ENCODE measurements at regions not wholly inside any gene's neighbourhood (a gene's known extent, or its start where the extent isn't known, plus 50 kb on each side); places are given as distances from the start of the nearest gene placed in this dataset.
"Not testable (repeated sequence)": the region's sequence is repeated elsewhere in the genome, so short reads cannot be mapped to it uniquely, and the experiment has no call there.

GRCh38 chr16:21529060-21529658 is 70.2 kb upstream of the METTL9 start:
- H3K27me3 ChIP-seq (ENCODE audit: control insufficient read depth in 2 of 2, insufficient read depth in 2 of 2, low read length in 2 of 2); H3K4me2 ChIP-seq (ENCODE audit: insufficient read depth, low read length); H3K9ac ChIP-seq (ENCODE audit: insufficient read depth in 1 of 2, low read depth in 2 of 2, low read length in 2 of 2); DNase-seq (ENCODE audit: extremely low read depth in 1 of 4, low spot score in 3 of 4); in situ Hi-C loops (cut with MboI); CTCF ChIA-PET (ENCODE audit: low intra/inter-chr PET ratio); H3K9me1 ChIP-seq (ENCODE audit: control insufficient read depth, insufficient read depth, low read length); H3K36me3 ChIP-seq (ENCODE audit: control insufficient read depth, insufficient read depth, low read length); H3K27ac ChIP-seq (ENCODE audit: extremely low read depth, low read depth, low read length); H3K4me3 ChIP-seq; H3K79me2 ChIP-seq (ENCODE audit: control insufficient read depth, insufficient read depth, low read length); POLR2A ChIA-PET; H2AFZ ChIP-seq (ENCODE audit: low read depth, low read length); FAIRE-seq; ATAC-seq; H4K20me1 ChIP-seq (replicated peaks; ENCODE audit: control insufficient read depth, insufficient read depth, low read length); intact Hi-C loops (cut with micrococcal nuclease); H3K9me3 ChIP-seq (replicated peaks; ENCODE audit: control insufficient read depth, insufficient read depth, low read depth, low read length); BruUV-seq (replicated peaks); TF ChIP-seq TEAD4 (CRISPR knock-in tag; IDR thresholded peaks at IDR 0.05; ENCODE audit: borderline replicate concordance): not testable (repeated sequence)
- H3K4me1 ChIP-seq (replicated peaks in 1 of 2; ENCODE audit: control insufficient read depth in 2 of 2, insufficient read depth in 2 of 2, low read length in 2 of 2): peaks cover 27% of the 10 kb centered on the region in 2 experiments; a peak in 4 of 5 replicates
- 35% methylated on average over 14 of the region's 14 CpGs for WGBS (ENCODE audit: insufficient coverage, low coverage, missing lambda C conversion rate)
- peak; percentile 97 for TF ChIP-seq ADNP (tag; IDR thresholded peaks at IDR 0.05)
- TF ChIP-seq TEAD4 (IDR thresholded peaks at IDR 0.05; ENCODE audit: low read length): peak; percentile 62
- TF ChIP-seq SOX6 (IDR thresholded peaks at IDR 0.05): peak; percentile 47; the same call in 1 of the 2 replicates
- peak in 1 of 2 experiments; percentile 45; a peak in 1 of 4 replicates for TF ChIP-seq TRIM24 (IDR thresholded peaks at IDR 0.05)
- peak; percentile 31; the same call in 1 of the 2 replicates for TF ChIP-seq MTA2 (IDR thresholded peaks at IDR 0.05; ENCODE audit: low read depth)
- peak; percentile 56 for TF ChIP-seq CBFA2T2 (conservative IDR thresholded peaks at IDR 0.05)
- TF ChIP-seq EP300 (IDR thresholded peaks at IDR 0.05; ENCODE audit: low read length): peak; percentile 50; the same call in 1 of the 2 replicates
- peak; percentile 34 for TF ChIP-seq DPF2 (IDR thresholded peaks at IDR 0.05)
- TF ChIP-seq ZEB2 (IDR thresholded peaks at IDR 0.05): 0 out of 2 replicates have a peak, but pooled peaks have one; percentile 39
- peak; percentile 61 for TF ChIP-seq CBFA2T3 (IDR thresholded peaks at IDR 0.05)
- TF ChIP-seq TAL1 (IDR thresholded peaks at IDR 0.05): peak; percentile 58
- TF ChIP-seq SMARCA4 (IDR thresholded peaks at IDR 0.05): 0 out of 2 replicates have a peak, but pooled peaks have one; percentile 44
- TF ChIP-seq ARID1B (IDR thresholded peaks at IDR 0.05): peak; percentile 67

- in situ Hi-C loops (cut with MboI); H3K79me2 ChIP-seq (ENCODE audit: control insufficient read depth, insufficient read depth, low read length); H2AFZ ChIP-seq (ENCODE audit: low read depth, low read length); intact Hi-C loops (cut with micrococcal nuclease); POLR2A ChIA-PET; H4K20me1 ChIP-seq (replicated peaks; ENCODE audit: control insufficient read depth, insufficient read depth, low read length); CTCF ChIA-PET (ENCODE audit: low intra/inter-chr PET ratio); H3K9me3 ChIP-seq (replicated peaks; ENCODE audit: control insufficient read depth, insufficient read depth, low read depth, low read length); H3K9me1 ChIP-seq (ENCODE audit: control insufficient read depth, insufficient read depth, low read length); H3K27me3 ChIP-seq (ENCODE audit: control insufficient read depth in 2 of 2, insufficient read depth in 2 of 2, low read length in 2 of 2); ATAC-seq; H3K4me2 ChIP-seq (ENCODE audit: insufficient read depth, low read length); H3K9ac ChIP-seq (ENCODE audit: insufficient read depth in 1 of 2, low read depth in 2 of 2, low read length in 2 of 2); FAIRE-seq; BruUV-seq (replicated peaks); H3K27ac ChIP-seq (ENCODE audit: extremely low read depth, low read depth, low read length); H3K36me3 ChIP-seq (ENCODE audit: control insufficient read depth, insufficient read depth, low read length); DNase-seq (ENCODE audit: extremely low read depth in 1 of 4, low spot score in 3 of 4); H3K4me3 ChIP-seq: not testable (repeated sequence)
- 39% methylated on average over 6 of the region's 8 CpGs for WGBS (ENCODE audit: insufficient coverage, low coverage, missing lambda C conversion rate)
- peaks cover 16 to 20% of the 10 kb centered on the region in 2 experiments; a peak in 4 of 5 replicates for H3K4me1 ChIP-seq (replicated peaks in 1 of 2; ENCODE audit: control insufficient read depth in 2 of 2, insufficient read depth in 2 of 2, low read length in 2 of 2)
Measured at GRCh38 chr16:21530729-21531383, 68.5 kb upstream of the METTL9 start.
